ENCODE measurements at regions not wholly inside any gene's neighbourhood (a gene's known extent, or its start where the extent isn't known, plus 50 kb on each side); places are given as distances from the start of the nearest gene placed in this dataset.

DNA sequence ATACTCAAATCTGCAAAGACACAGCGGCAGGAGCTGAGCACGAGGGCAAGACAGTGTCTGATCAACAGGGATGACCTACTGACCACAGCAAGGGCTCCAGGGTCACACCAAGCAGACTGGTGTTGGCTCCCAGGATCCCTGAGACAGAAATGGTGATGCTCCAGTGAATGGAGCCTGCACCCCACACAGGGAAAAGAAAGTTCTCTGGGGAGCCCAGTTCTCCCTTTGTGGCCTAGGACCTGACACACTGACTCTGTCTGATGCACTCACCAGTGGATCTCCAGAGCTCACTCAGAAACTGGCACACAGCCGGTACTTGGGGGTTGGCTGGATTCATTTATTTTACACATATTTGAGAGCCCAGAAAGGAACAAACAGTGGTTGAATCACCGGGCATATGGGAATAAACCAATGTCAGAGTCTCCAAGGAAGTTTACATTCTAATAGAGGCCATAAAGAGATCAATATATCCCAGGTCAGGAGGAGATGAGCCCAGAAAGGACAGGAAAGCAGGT, 215.6 kb upstream of the ARL4C start:
- TF ChIP-seq EP300 (IDR thresholded peaks at IDR 0.05; ENCODE audit: borderline replicate concordance) (no peak), CREB1 (IDR thresholded peaks at IDR 0.05; ENCODE audit: low read depth) (no peak), TCF12 (IDR thresholded peaks at IDR 0.05; ENCODE audit: low read depth) (no peak), RAD21 (IDR thresholded peaks at IDR 0.05; ENCODE audit: low read depth) (no peak), CEBPB (IDR thresholded peaks at IDR 0.05) (no peak), FOXM1 (IDR thresholded peaks at IDR 0.05; ENCODE audit: borderline replicate concordance, low read depth) (no peak), YY1 (IDR thresholded peaks at IDR 0.05; ENCODE audit: low read depth) (no peak), TEAD4 (IDR thresholded peaks at IDR 0.05) (no peak), ZBTB7A (IDR thresholded peaks at IDR 0.05; ENCODE audit: low read depth) (no peak), TAF1 (IDR thresholded peaks at IDR 0.05; ENCODE audit: low read depth) (no peak), NFIC (IDR thresholded peaks at IDR 0.05) (no peak), EGR1 (IDR thresholded peaks at IDR 0.05) (no peak)
- TF ChIP-seq, protein P1, sequence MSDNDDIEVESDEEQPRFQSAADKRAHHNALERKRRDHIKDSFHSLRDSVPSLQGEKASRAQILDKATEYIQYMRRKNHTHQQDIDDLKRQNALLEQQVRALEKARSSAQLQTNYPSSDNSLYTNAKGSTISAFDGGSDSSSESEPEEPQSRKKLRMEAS (IDR thresholded peaks at IDR 0.05), result no peak
- TF ChIP-seq, protein P2, sequence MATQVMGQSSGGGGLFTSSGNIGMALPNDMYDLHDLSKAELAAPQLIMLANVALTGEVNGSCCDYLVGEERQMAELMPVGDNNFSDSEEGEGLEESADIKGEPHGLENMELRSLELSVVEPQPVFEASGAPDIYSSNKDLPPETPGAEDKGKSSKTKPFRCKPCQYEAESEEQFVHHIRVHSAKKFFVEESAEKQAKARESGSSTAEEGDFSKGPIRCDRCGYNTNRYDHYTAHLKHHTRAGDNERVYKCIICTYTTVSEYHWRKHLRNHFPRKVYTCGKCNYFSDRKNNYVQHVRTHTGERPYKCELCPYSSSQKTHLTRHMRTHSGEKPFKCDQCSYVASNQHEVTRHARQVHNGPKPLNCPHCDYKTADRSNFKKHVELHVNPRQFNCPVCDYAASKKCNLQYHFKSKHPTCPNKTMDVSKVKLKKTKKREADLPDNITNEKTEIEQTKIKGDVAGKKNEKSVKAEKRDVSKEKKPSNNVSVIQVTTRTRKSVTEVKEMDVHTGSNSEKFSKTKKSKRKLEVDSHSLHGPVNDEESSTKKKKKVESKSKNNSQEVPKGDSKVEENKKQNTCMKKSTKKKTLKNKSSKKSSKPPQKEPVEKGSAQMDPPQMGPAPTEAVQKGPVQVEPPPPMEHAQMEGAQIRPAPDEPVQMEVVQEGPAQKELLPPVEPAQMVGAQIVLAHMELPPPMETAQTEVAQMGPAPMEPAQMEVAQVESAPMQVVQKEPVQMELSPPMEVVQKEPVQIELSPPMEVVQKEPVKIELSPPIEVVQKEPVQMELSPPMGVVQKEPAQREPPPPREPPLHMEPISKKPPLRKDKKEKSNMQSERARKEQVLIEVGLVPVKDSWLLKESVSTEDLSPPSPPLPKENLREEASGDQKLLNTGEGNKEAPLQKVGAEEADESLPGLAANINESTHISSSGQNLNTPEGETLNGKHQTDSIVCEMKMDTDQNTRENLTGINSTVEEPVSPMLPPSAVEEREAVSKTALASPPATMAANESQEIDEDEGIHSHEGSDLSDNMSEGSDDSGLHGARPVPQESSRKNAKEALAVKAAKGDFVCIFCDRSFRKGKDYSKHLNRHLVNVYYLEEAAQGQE (IDR thresholded peaks at IDR 0.05; ENCODE audit: low read depth), result no peak
- TF ChIP-seq, protein P3, sequence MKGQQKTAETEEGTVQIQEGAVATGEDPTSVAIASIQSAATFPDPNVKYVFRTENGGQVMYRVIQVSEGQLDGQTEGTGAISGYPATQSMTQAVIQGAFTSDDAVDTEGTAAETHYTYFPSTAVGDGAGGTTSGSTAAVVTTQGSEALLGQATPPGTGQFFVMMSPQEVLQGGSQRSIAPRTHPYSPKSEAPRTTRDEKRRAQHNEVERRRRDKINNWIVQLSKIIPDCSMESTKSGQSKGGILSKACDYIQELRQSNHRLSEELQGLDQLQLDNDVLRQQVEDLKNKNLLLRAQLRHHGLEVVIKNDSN (IDR thresholded peaks at IDR 0.05), result no peak

DNA sequence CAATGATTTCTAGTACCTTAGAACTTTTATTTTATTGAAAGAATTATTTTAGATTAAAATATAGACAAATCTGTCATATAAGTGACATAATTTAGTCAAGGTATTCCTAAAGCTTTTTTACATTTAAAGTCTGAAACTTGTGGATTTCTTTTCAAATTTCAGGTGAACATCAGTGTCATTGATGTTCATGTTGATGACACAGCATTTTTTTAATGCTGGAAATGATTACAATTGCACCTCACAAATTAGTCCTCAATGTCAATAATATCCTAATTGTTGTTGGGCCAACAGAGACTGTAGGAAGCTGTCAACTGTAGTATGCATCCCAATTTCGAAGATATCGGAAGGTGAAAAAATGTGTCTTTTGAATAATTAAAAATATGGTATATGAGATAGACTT, 214.4 kb upstream of the ARL4C start:
- TF ChIP-seq, protein P1 (IDR thresholded peaks at IDR 0.05), result no peak
- TF ChIP-seq, protein P3 (IDR thresholded peaks at IDR 0.05), result no peak
- TF ChIP-seq YY1 (IDR thresholded peaks at IDR 0.05; ENCODE audit: low read depth) (no peak), CREB1 (IDR thresholded peaks at IDR 0.05; ENCODE audit: low read depth) (no peak), TCF12 (IDR thresholded peaks at IDR 0.05; ENCODE audit: low read depth) (no peak), TEAD4 (IDR thresholded peaks at IDR 0.05) (no peak), EGR1 (IDR thresholded peaks at IDR 0.05) (no peak), ZBTB7A (IDR thresholded peaks at IDR 0.05; ENCODE audit: low read depth) (no peak), CEBPB (IDR thresholded peaks at IDR 0.05) (no peak), FOXM1 (IDR thresholded peaks at IDR 0.05; ENCODE audit: borderline replicate concordance, low read depth) (no peak), TAF1 (IDR thresholded peaks at IDR 0.05; ENCODE audit: low read depth) (no peak)
- TF ChIP-seq, protein P2 (IDR thresholded peaks at IDR 0.05; ENCODE audit: low read depth), result no peak

DNA sequence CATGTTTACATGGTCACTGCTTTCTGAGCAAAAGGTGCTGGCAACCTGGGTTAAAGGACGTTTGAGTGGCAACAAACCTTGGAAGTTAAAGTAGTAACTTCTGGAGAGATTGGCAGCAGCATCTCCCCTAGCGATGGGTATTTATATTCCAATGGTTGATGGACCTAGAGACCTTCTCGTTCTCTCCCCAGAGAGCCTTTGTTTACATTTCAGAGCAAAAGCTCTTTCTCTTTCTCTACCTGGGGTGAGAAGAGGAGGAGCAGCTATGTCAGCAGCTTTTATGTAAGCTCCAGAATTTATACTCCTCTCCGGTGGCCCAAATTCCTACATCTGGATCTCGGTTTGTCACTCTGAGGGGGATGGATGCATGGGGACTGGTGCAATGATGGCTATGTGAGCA, 213.7 kb upstream of the ARL4C start:
- TF ChIP-seq FOXM1 (IDR thresholded peaks at IDR 0.05; ENCODE audit: borderline replicate concordance, low read depth) (no peak), NFIC (IDR thresholded peaks at IDR 0.05) (no peak), EP300 (IDR thresholded peaks at IDR 0.05; ENCODE audit: borderline replicate concordance) (no peak)
- TF ChIP-seq, protein P1 (IDR thresholded peaks at IDR 0.05), result no peak

DNA sequence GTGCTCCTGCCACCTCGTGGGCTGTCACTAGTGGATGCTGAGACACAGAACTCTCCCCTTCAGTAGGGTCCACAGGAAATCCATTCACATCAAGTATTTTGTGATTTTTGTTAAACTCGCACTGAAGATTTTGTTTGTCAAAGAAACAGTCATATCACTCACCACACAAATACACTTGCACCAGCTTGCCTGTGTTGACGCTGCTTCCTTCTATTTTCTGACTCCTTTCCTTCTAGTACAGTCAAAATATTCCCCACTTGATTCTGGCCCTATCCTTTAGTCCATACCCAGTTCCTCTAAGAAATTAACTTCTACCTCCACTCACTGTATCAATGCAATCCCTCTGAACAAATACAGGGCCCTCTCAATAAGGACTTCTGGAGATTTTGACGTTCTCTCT, 213.2 kb upstream of the ARL4C start:
- TF ChIP-seq, protein P3 (IDR thresholded peaks at IDR 0.05), result no peak
- TF ChIP-seq EP300 (IDR thresholded peaks at IDR 0.05; ENCODE audit: borderline replicate concordance), result no peak
- TF ChIP-seq YY1 (IDR thresholded peaks at IDR 0.05; ENCODE audit: low read depth), result no peak
- TF ChIP-seq, protein P2 (IDR thresholded peaks at IDR 0.05; ENCODE audit: low read depth), result no peak
- TF ChIP-seq TEAD4 (IDR thresholded peaks at IDR 0.05), result no peak
- TF ChIP-seq, protein P1 (IDR thresholded peaks at IDR 0.05), result no peak
